ENCODE measurements at regions not wholly inside any gene's neighbourhood (a gene's known extent, or its start where the extent isn't known, plus 50 kb on each side); places are given as distances from the start of the nearest gene placed in this dataset.

GRCh38 chr5:87114631-87115030, 153.1 kb upstream of the RASA1 start:
- no peak for TF ChIP-seq CTCF (IDR thresholded peaks at IDR 0.05; ENCODE audit: low read depth, low read length, poor library complexity, severe bottlenecking)
- no peak for TF ChIP-seq EZH2phosphoT487 (IDR thresholded peaks at IDR 0.05; ENCODE audit: borderline replicate concordance, low read length)
